Spleen (tissue), 7 donors: ENCODE measurements at regions not wholly inside any gene's neighbourhood (a gene's known extent, or its start where the extent isn't known, plus 50 kb on each side); places are given as distances from the start of the nearest gene placed in this dataset.

ENCODE experiments used
- CTCF ChIP-seq, 11 experiments: fragments of 200-600 bp in 7 of 11; fragments of 450-650 bp in 4 of 11; sonication (generic) in 4 of 11; IDR thresholded peaks in 8 of 11; conservative IDR thresholded peaks in 3 of 11; 1 replicate in 7 of 11; 2 replicates in 4 of 11; pipeline versions ENCODE4 v1.4.0 to v1.8.0; 2016 to 2021; ENCODE audit warnings: antibody characterized with exemption in 11 of 11, inconsistent platforms in 4 of 11, mild to moderate bottlenecking in 1 of 11
- POLR2A ChIP-seq, 3 donors: fragments of 450-650 bp; IDR thresholded peaks; one replicate each; pipeline ENCODE4 v1.5.1; 2017; ENCODE audit warnings: antibody characterized with exemption in 3 of 3, mild to moderate bottlenecking in 1 of 3
- donor health status: DM: no; HTN: no; CAD: no; lungs with moderate emphysema.
- donor health status: DM: no; HTN: no; CAD: no.
- donor health status: DM: no; HTN: no; CAD: no.

- TF ChIP-seq CTCF (IDR thresholded peaks at IDR 0.05 in 8 of 11, conservative IDR thresholded peaks at IDR 0.05 in 3 of 11), result peak; percentile 30 to 77 (median 63)
- TF ChIP-seq POLR2A (IDR thresholded peaks at IDR 0.05), result no peak
Measured at GRCh38 chr1:198465201-198466144, 75.0 kb downstream of the ATP6V1G3 start.
